Endodermal cell (in vitro differentiated cells): ENCODE measurements at regions not wholly inside any gene's neighbourhood (a gene's known extent, or its start where the extent isn't known, plus 50 kb on each side); places are given as distances from the start of the nearest gene placed in this dataset.

ENCODE experiments used
- DNase-seq: peaks from one replicate; pipeline ENCODE4 v3.0.0-alpha.2; 2017
- H3K27ac ChIP-seq: 2 replicates; pipeline ENCODE4 v1.5.1; 2013; ENCODE audit warnings: mild to moderate bottlenecking, low read depth, low read length, moderate library complexity
- H3K27me3 ChIP-seq: 2 replicates; pipeline ENCODE4 v1.6.1; 2013; ENCODE audit warnings: mild to moderate bottlenecking, low read length, moderate library complexity; ENCODE audit not compliant: insufficient read depth, control insufficient read depth, poor library complexity, severe bottlenecking
- H3K36me3 ChIP-seq: 2 replicates; pipeline ENCODE4 v1.7.0; 2013; ENCODE audit warnings: mild to moderate bottlenecking, low read length, moderate library complexity; ENCODE audit not compliant: control insufficient read depth, insufficient read depth
- H3K4me1 ChIP-seq: one replicate; pipeline ENCODE4 v1.7.0; 2013; ENCODE audit warnings: low read length; ENCODE audit not compliant: control insufficient read depth, insufficient read depth
- H3K4me3 ChIP-seq: 2 replicates; pipeline ENCODE4 v1.5.1; 2013; ENCODE audit warnings: mild to moderate bottlenecking, low read length, moderate library complexity
- H3K9ac ChIP-seq: 2 replicates; pipeline ENCODE4 v1.6.1; 2013; ENCODE audit warnings: mild to moderate bottlenecking, low read length, moderate library complexity; ENCODE audit not compliant: poor library complexity, severe bottlenecking; ENCODE audit errors: extremely low read depth
- H3K9me3 ChIP-seq: 2 replicates; pipeline ENCODE4 v1.6.1; 2013; ENCODE audit warnings: mild to moderate bottlenecking, low read length, moderate library complexity; ENCODE audit not compliant: control insufficient read depth
- H3K27ac Mint-ChIP-seq: 2 replicates; pipeline ENCODE4 v1.8.0; 2020; ENCODE audit warnings: mixed read lengths
- H3K27me3 Mint-ChIP-seq: 2 replicates; pipeline ENCODE4 v1.8.0; 2021; ENCODE audit warnings: mild to moderate bottlenecking, mixed read lengths; ENCODE audit not compliant: insufficient read depth
- H3K36me3 Mint-ChIP-seq: 2 replicates; pipeline ENCODE4 v1.8.0; 2020; ENCODE audit warnings: low read depth, mixed read lengths
- H3K4me1 Mint-ChIP-seq: 2 replicates; pipeline ENCODE4 v1.8.0; 2020; ENCODE audit warnings: mixed read lengths
- H3K4me3 Mint-ChIP-seq: 2 replicates; pipeline ENCODE4 v1.8.0; 2020; ENCODE audit warnings: mild to moderate bottlenecking, moderate library complexity, mixed read lengths
- H3K9me3 Mint-ChIP-seq: 2 replicates; pipeline ENCODE4 v1.8.0; 2020; ENCODE audit warnings: mild to moderate bottlenecking, mixed read lengths
- WGBS, 2 experiments: methylation state at CpG; one replicate each; pipeline versions ENCODE4 v1.1.5 to v1.1.7; 2013; ENCODE audit warnings: missing lambda C conversion rate in 2 of 2, mixed read lengths in 1 of 2; ENCODE audit not compliant: insufficient coverage in 1 of 2, insufficient read length in 1 of 2; 5-methylcytosine and 5-hydroxymethylcytosine counted together
- TF ChIP-seq, protein P1 (sequence below): fragments of 200-600 bp; sonication (generic); conservative IDR thresholded peaks from 2 replicates; pipeline ENCODE4 v1.5.0; 2021; ENCODE audit warnings: antibody characterized with exemption, mild to moderate bottlenecking

DNA sequence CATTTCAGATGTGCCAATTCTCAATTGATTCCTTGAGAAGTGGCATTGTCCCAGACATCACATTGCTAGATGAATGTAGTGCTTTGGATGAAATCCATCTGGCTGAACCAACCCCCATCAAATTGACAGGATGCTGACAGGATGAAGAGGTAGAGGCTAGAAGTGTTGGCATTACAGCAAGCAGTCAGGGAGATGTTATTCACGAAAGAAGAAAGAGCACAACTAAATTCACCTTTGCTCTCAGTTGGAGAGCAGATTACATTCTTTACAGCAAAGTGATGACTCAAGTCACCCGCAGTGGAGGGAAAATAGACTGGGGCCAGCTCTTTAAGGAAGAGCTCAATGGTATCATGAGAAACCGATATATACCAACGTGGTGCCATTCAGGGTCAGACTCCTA lies 259.6 kb downstream of the C4orf33 start:
- peaks cover 10% of the 10 kb centered on the region for H3K4me1 Mint-ChIP-seq
- H3K27ac Mint-ChIP-seq = no peak overlapping the region
- no peak for DNase-seq
- H3K9me3 ChIP-seq = no peaks in the 10 kb centered on the region
- no peaks in the 10 kb centered on the region for H3K27me3 ChIP-seq
- no peaks in the 10 kb centered on the region for H3K4me1 ChIP-seq
- no peaks in the 10 kb centered on the region for H3K36me3 Mint-ChIP-seq
- WGBS, 2 experiments = 22 to 50% methylated on average over 4 of the region's 4 CpGs
- H3K27me3 Mint-ChIP-seq = no peaks in the 10 kb centered on the region
- no peak overlapping the region for H3K4me3 Mint-ChIP-seq
- no peak overlapping the region for H3K27ac ChIP-seq
- no peaks in the 10 kb centered on the region for H3K36me3 ChIP-seq
- no peak overlapping the region for H3K4me3 ChIP-seq
- no peak overlapping the region for H3K9ac ChIP-seq
- TF ChIP-seq, protein P1, sequence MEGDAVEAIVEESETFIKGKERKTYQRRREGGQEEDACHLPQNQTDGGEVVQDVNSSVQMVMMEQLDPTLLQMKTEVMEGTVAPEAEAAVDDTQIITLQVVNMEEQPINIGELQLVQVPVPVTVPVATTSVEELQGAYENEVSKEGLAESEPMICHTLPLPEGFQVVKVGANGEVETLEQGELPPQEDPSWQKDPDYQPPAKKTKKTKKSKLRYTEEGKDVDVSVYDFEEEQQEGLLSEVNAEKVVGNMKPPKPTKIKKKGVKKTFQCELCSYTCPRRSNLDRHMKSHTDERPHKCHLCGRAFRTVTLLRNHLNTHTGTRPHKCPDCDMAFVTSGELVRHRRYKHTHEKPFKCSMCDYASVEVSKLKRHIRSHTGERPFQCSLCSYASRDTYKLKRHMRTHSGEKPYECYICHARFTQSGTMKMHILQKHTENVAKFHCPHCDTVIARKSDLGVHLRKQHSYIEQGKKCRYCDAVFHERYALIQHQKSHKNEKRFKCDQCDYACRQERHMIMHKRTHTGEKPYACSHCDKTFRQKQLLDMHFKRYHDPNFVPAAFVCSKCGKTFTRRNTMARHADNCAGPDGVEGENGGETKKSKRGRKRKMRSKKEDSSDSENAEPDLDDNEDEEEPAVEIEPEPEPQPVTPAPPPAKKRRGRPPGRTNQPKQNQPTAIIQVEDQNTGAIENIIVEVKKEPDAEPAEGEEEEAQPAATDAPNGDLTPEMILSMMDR = no peak
- H3K9me3 Mint-ChIP-seq = no peaks in the 10 kb centered on the region

GRCh38 chr4:129358571-129358970 lies 262.6 kb downstream of the C4orf33 start:
- Mint-ChIP-seq H3K27me3 (no peaks in the 10 kb centered on the region), H3K9me3 (peaks cover 2% of the 10 kb centered on the region), H3K4me3 (no peak overlapping the region), H3K36me3 (no peaks in the 10 kb centered on the region), H3K4me1 (peaks cover 17% of the 10 kb centered on the region), H3K27ac (no peak overlapping the region)
- no peaks in the 10 kb centered on the region for H3K27me3 ChIP-seq
- H3K4me1 ChIP-seq = no peaks in the 10 kb centered on the region
- H3K4me3 ChIP-seq = no peak overlapping the region
- no peak overlapping the region for H3K9ac ChIP-seq
- no peaks in the 10 kb centered on the region for H3K9me3 ChIP-seq
- H3K27ac ChIP-seq = no peak overlapping the region
- TF ChIP-seq, protein P1 = no peak
- H3K36me3 ChIP-seq = no peaks in the 10 kb centered on the region
- DNase-seq = no peak

GRCh38 chr4:129359461-129359860 lies 263.5 kb downstream of the C4orf33 start:
- Mint-ChIP-seq H3K27me3 (no peaks in the 10 kb centered on the region), H3K36me3 (no peaks in the 10 kb centered on the region), H3K4me1 (peaks cover 17% of the 10 kb centered on the region), H3K9me3 (peaks cover 2% of the 10 kb centered on the region), H3K27ac (no peak overlapping the region), H3K4me3 (no peak overlapping the region)
- no peak for DNase-seq
- no peak overlapping the region for H3K27ac ChIP-seq
- H3K27me3 ChIP-seq = no peaks in the 10 kb centered on the region
- TF ChIP-seq, protein P1 = no peak
- no peaks in the 10 kb centered on the region for H3K9me3 ChIP-seq
- H3K4me1 ChIP-seq = no peaks in the 10 kb centered on the region
- no peak overlapping the region for H3K4me3 ChIP-seq
- no peaks in the 10 kb centered on the region for H3K36me3 ChIP-seq
- H3K9ac ChIP-seq = no peak overlapping the region
